GM23248 (cell line): ENCODE measurements at regions not wholly inside any gene's neighbourhood (a gene's known extent, or its start where the extent isn't known, plus 50 kb on each side); places are given as distances from the start of the nearest gene placed in this dataset.

Source experiments
- EZH2 ChIP-seq: fragments of 200-600 bp; sonication (generic); IDR thresholded peaks from 2 replicates; pipeline ENCODE4 v1.6.1; 2018; ENCODE audit warnings: antibody characterized with exemption, mild to moderate bottlenecking; ENCODE audit not compliant: insufficient read depth, poor library complexity, severe bottlenecking
- EZH2phosphoT487 ChIP-seq: fragments of 200-600 bp; sonication (generic); IDR thresholded peaks from 2 replicates; pipeline ENCODE4 v1.6.1; 2018; ENCODE audit warnings: antibody characterized with exemption, moderate library complexity, mild to moderate bottlenecking, low read depth; ENCODE audit not compliant: insufficient read depth

- TF ChIP-seq EZH2 (no peak), EZH2phosphoT487 (no peak)
These were observed 324.9 kb upstream of the ZNF507 start for GRCh38 chr19:32020538-32020937.
